Caco-2 (cell line): ENCODE measurements at regions not wholly inside any gene's neighbourhood (a gene's known extent, or its start where the extent isn't known, plus 50 kb on each side); places are given as distances from the start of the nearest gene placed in this dataset.

Experiments
- BruUV-seq: library from RNA; stranded (reverse); fragments of 400-500 nt; replicated peaks from 2 replicates; lab custom pipeline; 2021; lab: Mats Ljungman, UMichigan
- CTCF ChIA-PET: fragments of 300-600 bp; sonication (Branson Sonifier 250); formaldehyde crosslinking; loops from one replicate; lab custom pipeline; 2022; ENCODE audit warnings: antibody characterized with exemption; lab: Charles Lee
- POLR2A ChIA-PET: fragments of 300-600 bp; sonication (Branson Sonifier 250); formaldehyde crosslinking; loops from one replicate; lab custom pipeline; 2022; ENCODE audit warnings: antibody characterized with exemption; lab: Charles Lee
- DNase-seq, 2 experiments: peaks; one replicate each; pipeline versions ENCODE4 v3.0.0 to v3.0.0-alpha.2; 2020 to 2022
- H3K27me3 ChIP-seq: replicated peaks from 2 replicates; pipeline ENCODE4 v1.6.0; 2011; ENCODE audit warnings: low read length; ENCODE audit not compliant: control insufficient read depth, insufficient read depth
- H3K36me3 ChIP-seq: 2 replicates; pipeline ENCODE4 v1.5.1; 2011; ENCODE audit warnings: low read length; ENCODE audit not compliant: control insufficient read depth, insufficient read depth
- H3K4me1 ChIP-seq: fragments of 250-450 bp; sonication (Bioruptor Pico); 2 replicates; pipeline ENCODE4 v1.5.1; 2020; ENCODE audit warnings: mild to moderate bottlenecking
- H3K4me3 ChIP-seq: 2 replicates; pipeline ENCODE4 v1.5.1; 2011; ENCODE audit warnings: low read depth, mild to moderate bottlenecking, control low read depth, low read length
- H3K9me3 ChIP-seq: fragments of 250-450 bp; sonication (Bioruptor Pico); 2 replicates; pipeline ENCODE4 v1.5.1; 2020; ENCODE audit warnings: mild to moderate bottlenecking, moderate library complexity
- H3K27ac Mint-ChIP-seq: one replicate; pipeline ENCODE4 v1.8.0; 2022; ENCODE audit warnings: mixed read lengths; ENCODE audit not compliant: unreplicated experiment
- H3K27me3 Mint-ChIP-seq: one replicate; pipeline ENCODE4 v1.8.0; 2022; ENCODE audit warnings: mixed read lengths; ENCODE audit not compliant: insufficient read depth, unreplicated experiment
- H3K36me3 Mint-ChIP-seq: one replicate; pipeline ENCODE4 v1.8.0; 2022; ENCODE audit warnings: mild to moderate bottlenecking, mixed read lengths; ENCODE audit not compliant: insufficient read depth, unreplicated experiment
- H3K4me1 Mint-ChIP-seq: one replicate; pipeline ENCODE4 v1.8.0; 2022; ENCODE audit warnings: low read depth, mixed read lengths; ENCODE audit not compliant: unreplicated experiment
- H3K4me3 Mint-ChIP-seq: one replicate; pipeline ENCODE4 v1.8.0; 2022; ENCODE audit warnings: mild to moderate bottlenecking, moderate library complexity, mixed read lengths; ENCODE audit not compliant: unreplicated experiment
- H3K9me3 Mint-ChIP-seq: one replicate; pipeline ENCODE4 v1.8.0; 2022; ENCODE audit warnings: mixed read lengths; ENCODE audit not compliant: unreplicated experiment
- CTCF ChIP-seq, 2 experiments: fragments of 200-600 bp in 1 of 2; IDR thresholded peaks; 1 replicate in 1 of 2; 2 replicates in 1 of 2; pipeline versions ENCODE4 v1.5.1 to v1.8.0; 2011 to 2022; ENCODE audit warnings: antibody characterized with exemption in 1 of 2, control low read depth in 1 of 2, inconsistent platforms in 1 of 2, low read depth in 1 of 2, low read length in 1 of 2, mild to moderate bottlenecking in 1 of 2, moderate library complexity in 1 of 2; ENCODE audit not compliant: insufficient read depth in 1 of 2, severe bottlenecking in 1 of 2, unreplicated experiment in 1 of 2
- intact Hi-C: fragments of 100-400 bp; cut with micrococcal nuclease; formaldehyde crosslinking; loops from one replicate; pipeline ENCODE4 v1.10.0; 2022; ENCODE audit not compliant: unreplicated experiment

- no TSS peak for BruUV-seq
- no peaks in the 10 kb centered on the region; the same call in 1 of the 2 replicates for H3K27me3 ChIP-seq
- intact Hi-C loops = no loop called here
- no peak for TF ChIP-seq CTCF (IDR thresholded peaks at IDR 0.05; ENCODE audit: insufficient read depth in 1 of 2, low read depth in 1 of 2, low read length in 1 of 2, severe bottlenecking in 1 of 2, unreplicated experiment in 1 of 2)
- H3K9me3 ChIP-seq = no peaks in the 10 kb centered on the region
- CTCF ChIA-PET = no interaction called here
- no peak for DNase-seq
- no peaks in the 10 kb centered on the region for H3K4me1 ChIP-seq
- H3K4me3 ChIP-seq = no peak overlapping the region
- no peak overlapping the region for H3K4me3 Mint-ChIP-seq
- no peaks in the 10 kb centered on the region for H3K4me1 Mint-ChIP-seq
- H3K27me3 Mint-ChIP-seq = peaks cover 4% of the 10 kb centered on the region
- POLR2A ChIA-PET = no interaction called here
- no peak overlapping the region for H3K27ac Mint-ChIP-seq
- H3K36me3 ChIP-seq = no peaks in the 10 kb centered on the region
- no peaks in the 10 kb centered on the region for H3K36me3 Mint-ChIP-seq
- H3K9me3 Mint-ChIP-seq = no peaks in the 10 kb centered on the region
These were observed 276.9 kb downstream of the TLE3 start for GRCh38 chr15:69820819-69821218.

DNA sequence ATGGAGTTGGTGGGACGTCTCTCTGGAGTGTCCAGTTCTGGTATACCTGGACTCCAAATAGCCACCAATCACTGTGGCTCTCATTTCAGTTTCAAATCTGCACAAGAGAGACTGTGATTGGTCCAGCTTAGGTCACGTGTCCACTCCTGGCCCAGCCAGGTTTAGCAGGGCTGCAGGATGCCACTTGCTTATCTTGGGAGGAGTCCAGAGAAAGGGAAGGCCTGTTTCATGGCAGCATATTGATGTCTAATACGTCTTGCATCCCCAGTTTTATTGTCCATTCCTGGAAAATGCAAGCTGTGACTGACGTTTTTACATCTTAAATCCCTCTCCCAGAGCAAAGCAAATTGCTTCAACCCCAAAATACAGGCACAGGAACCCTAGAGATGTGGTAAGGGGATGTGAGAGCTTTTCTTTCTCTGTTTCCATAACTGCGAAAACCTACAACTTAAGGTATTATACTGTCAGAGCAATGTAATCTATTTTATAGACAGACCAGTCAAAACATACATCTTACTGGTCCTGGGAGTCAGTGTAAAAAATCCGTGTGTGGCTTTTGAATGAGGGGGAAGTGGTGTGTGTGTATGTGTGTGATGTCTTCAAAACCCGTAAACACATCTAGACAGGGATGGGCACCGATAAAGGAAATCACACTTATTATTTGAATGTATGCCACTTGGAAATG, 274.4 kb downstream of the TLE3 start:
- no peak for TF ChIP-seq CTCF (IDR thresholded peaks at IDR 0.05; ENCODE audit: insufficient read depth in 1 of 2, low read depth in 1 of 2, low read length in 1 of 2, severe bottlenecking in 1 of 2, unreplicated experiment in 1 of 2)
- intact Hi-C loops = no loop called here
- CTCF ChIA-PET = no interaction called here
- no peak overlapping the region for H3K4me3 ChIP-seq
- no peaks in the 10 kb centered on the region for H3K36me3 ChIP-seq
- no TSS peak for BruUV-seq
- Mint-ChIP-seq H3K36me3 (no peaks in the 10 kb centered on the region), H3K4me3 (no peak overlapping the region), H3K4me1 (no peaks in the 10 kb centered on the region), H3K27me3 (peaks cover 11% of the 10 kb centered on the region), H3K27ac (no peak overlapping the region), H3K9me3 (no peaks in the 10 kb centered on the region)
- H3K4me1 ChIP-seq = no peaks in the 10 kb centered on the region
- H3K27me3 ChIP-seq = no peaks in the 10 kb centered on the region; the same call in 1 of the 2 replicates
- DNase-seq = peak; percentile 18 to 43
- H3K9me3 ChIP-seq = no peaks in the 10 kb centered on the region
- POLR2A ChIA-PET = no interaction called here

DNA sequence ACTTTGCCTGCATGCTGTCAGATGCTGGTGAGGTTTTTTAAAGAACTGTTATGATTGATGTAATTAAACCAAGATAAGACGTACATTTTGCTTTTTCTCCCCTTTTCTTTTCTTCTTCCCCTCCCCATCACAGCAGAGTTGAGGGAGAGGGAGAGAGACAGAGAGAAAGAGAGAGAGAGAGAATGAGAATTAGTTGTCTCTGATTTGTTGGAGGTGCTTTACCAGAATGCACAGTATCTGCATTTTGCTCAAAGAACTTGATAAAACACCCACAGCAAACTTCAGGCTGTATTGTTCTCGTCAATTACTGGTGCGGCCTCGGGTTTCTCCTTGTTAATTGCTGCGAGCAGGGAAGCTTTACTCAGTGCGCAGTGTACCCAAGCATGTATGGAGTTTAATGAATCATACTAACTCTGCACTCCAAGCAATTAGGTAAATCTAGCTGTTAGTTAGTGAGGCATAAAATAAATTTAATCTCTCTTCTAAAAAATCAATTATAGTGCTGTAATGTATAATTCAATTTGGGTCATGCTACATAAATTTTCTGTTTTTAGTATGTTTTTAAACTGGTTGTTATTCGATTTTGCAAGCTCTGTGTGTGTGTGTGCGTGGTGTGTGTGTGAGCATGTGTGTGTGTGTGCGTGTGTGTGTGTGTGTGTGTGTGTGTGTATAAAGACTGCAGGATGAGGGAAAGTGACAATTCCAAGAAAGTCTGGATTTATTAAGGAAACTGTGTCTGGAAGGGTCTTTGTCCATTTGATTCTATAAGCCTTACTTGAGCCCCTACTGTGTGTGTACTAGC, 273.4 kb downstream of the TLE3 start:
- H3K9me3 ChIP-seq = no peaks in the 10 kb centered on the region
- no peaks in the 10 kb centered on the region for H3K36me3 Mint-ChIP-seq
- no peak overlapping the region for H3K4me3 Mint-ChIP-seq
- H3K9me3 Mint-ChIP-seq = no peaks in the 10 kb centered on the region
- no peaks in the 10 kb centered on the region for H3K4me1 ChIP-seq
- H3K27me3 Mint-ChIP-seq = peaks cover 11% of the 10 kb centered on the region
- BruUV-seq = no TSS peak
- no peak overlapping the region for H3K4me3 ChIP-seq
- DNase-seq = no peak
- TF ChIP-seq CTCF (IDR thresholded peaks at IDR 0.05; ENCODE audit: insufficient read depth in 1 of 2, low read depth in 1 of 2, low read length in 1 of 2, severe bottlenecking in 1 of 2, unreplicated experiment in 1 of 2) = no peak
- no peak overlapping the region for H3K27ac Mint-ChIP-seq
- intact Hi-C loops = no loop called here
- ChIA-PET CTCF (no interaction called here), POLR2A (no interaction called here)
- H3K4me1 Mint-ChIP-seq = no peaks in the 10 kb centered on the region
- no peaks in the 10 kb centered on the region; the same call in 1 of the 2 replicates for H3K27me3 ChIP-seq
- H3K36me3 ChIP-seq = no peaks in the 10 kb centered on the region
